LNCaP clone FGC (cell line): ENCODE measurements at regions not wholly inside any gene's neighbourhood (a gene's known extent, or its start where the extent isn't known, plus 50 kb on each side); places are given as distances from the start of the nearest gene placed in this dataset.

Source experiments
- DNase-seq: peaks from one replicate; pipeline ENCODE4 v3.0.0-alpha.2; 2011; ENCODE audit warnings: low read depth
- H3K4me3 ChIP-seq: 2 replicates; pipeline ENCODE4 v1.5.1; 2011; ENCODE audit warnings: mild to moderate bottlenecking, low read depth, low read length, control low read depth
- CTCF ChIP-seq: IDR thresholded peaks from 2 replicates; pipeline ENCODE4 v1.5.1; 2012; ENCODE audit warnings: mild to moderate bottlenecking; ENCODE audit not compliant: control insufficient read depth, insufficient read depth; ENCODE audit errors: extremely low read depth

- TF ChIP-seq CTCF: no peak
- H3K4me3 ChIP-seq: no peak overlapping the region
- no peak for DNase-seq
These were observed 69.7 kb upstream of the GRAMD1B start for GRCh38 chr11:123360267-123360936.

- no peak for TF ChIP-seq CTCF
- DNase-seq: no peak
- H3K4me3 ChIP-seq: no peak overlapping the region
These were observed 71.9 kb upstream of the GRAMD1B start for GRCh38 chr11:123357990-123358827.

GRCh38 chr11:123357353-123357989 lies 72.6 kb upstream of the GRAMD1B start:
- TF ChIP-seq CTCF: no peak
- no peak overlapping the region for H3K4me3 ChIP-seq
- no peak for DNase-seq

GRCh38 chr11:123356539-123356938 lies 73.5 kb upstream of the GRAMD1B start:
- TF ChIP-seq CTCF: no peak
- DNase-seq: no peak
- H3K4me3 ChIP-seq: no peak overlapping the region

GRCh38 chr11:123354371-123354975 lies 75.6 kb upstream of the GRAMD1B start:
- no peak overlapping the region for H3K4me3 ChIP-seq
- TF ChIP-seq CTCF: no peak
- no peak for DNase-seq

- DNase-seq: no peak
- TF ChIP-seq CTCF: no peak
These were observed 78.7 kb upstream of the GRAMD1B start for GRCh38 chr11:123351375-123351774.

More at GRCh38 chr11:123351375-123351774, 78.7 kb upstream of the GRAMD1B start:
- H3K4me3 ChIP-seq: no peak overlapping the region
